Lung (tissue), 11 donors: ENCODE measurements at regions not wholly inside any gene's neighbourhood (a gene's known extent, or its start where the extent isn't known, plus 50 kb on each side); places are given as distances from the start of the nearest gene placed in this dataset.

Experiments used
- ATAC-seq: fragments of 200-7000 bp; cut with Tn5 transposase; one replicate; pipeline ENCODE4 v1.9.1; 2020; ENCODE audit warnings: moderate number of reproducible peaks; ENCODE audit not compliant: insufficient read depth, low FRiP score
- DNase-seq, 3 donors: peaks; one replicate each; pipeline ENCODE4 v3.0.0-alpha.2; 2013 to 2017
- H3K27ac ChIP-seq, 2 donors: one replicate each; pipeline ENCODE4 v1.5.1; 2013; ENCODE audit warnings: mild to moderate bottlenecking in 2 of 2, moderate library complexity in 2 of 2, control low read depth in 1 of 2, inconsistent platforms in 1 of 2, low read depth in 1 of 2, low read length in 1 of 2
- H3K27me3 ChIP-seq, 3 donors: one replicate each; pipeline ENCODE4 v1.5.1; 2013; ENCODE audit warnings: low read length in 2 of 3; ENCODE audit not compliant: control insufficient read depth in 3 of 3, insufficient read depth in 3 of 3
- H3K36me3 ChIP-seq, 4 donors: one replicate each; pipeline ENCODE4 v1.5.1; 2013; ENCODE audit warnings: low read length in 4 of 4, mild to moderate bottlenecking in 1 of 4, moderate library complexity in 1 of 4; ENCODE audit not compliant: control insufficient read depth in 4 of 4, insufficient read depth in 4 of 4
- H3K4me1 ChIP-seq, 5 donors: one replicate each; pipeline ENCODE4 v1.5.1; 2013; ENCODE audit warnings: low read length in 5 of 5, mild to moderate bottlenecking in 2 of 5, moderate library complexity in 1 of 5; ENCODE audit not compliant: control insufficient read depth in 5 of 5, insufficient read depth in 5 of 5
- H3K4me3 ChIP-seq: one replicate; pipeline ENCODE4 v1.5.1; 2013; ENCODE audit warnings: mild to moderate bottlenecking, control low read depth, moderate library complexity
- H3K9ac ChIP-seq, 2 donors: one replicate each; pipeline ENCODE4 v1.5.1; 2013; ENCODE audit warnings: low read length in 2 of 2, control low read depth in 1 of 2; ENCODE audit not compliant: insufficient read depth in 1 of 2
- H3K9me3 ChIP-seq, 4 donors: one replicate each; pipeline ENCODE4 v1.5.1; 2013; ENCODE audit warnings: low read length in 3 of 4, mild to moderate bottlenecking in 1 of 4, moderate library complexity in 1 of 4; ENCODE audit not compliant: control insufficient read depth in 4 of 4, insufficient read depth in 3 of 4
- CTCF ChIP-seq: IDR thresholded peaks from 2 replicates; pipeline ENCODE4 v1.5.1; 2012; ENCODE audit warnings: mild to moderate bottlenecking; ENCODE audit errors: control extremely low read depth, extremely low read depth
- WGBS, 2 donors: extraction: QIAGEN DNeasy Blood & Tissue Kit; methylation state at CpG; one replicate each; pipeline ENCODE4 v1.1.7; 2013; 5-methylcytosine and 5-hydroxymethylcytosine counted together
- donor health status: control.
- donor health status: control.
- donor health status: Bipolar disorder and iron deficiency.
- donor health status: healthy.
- donor health status: DM: yes; HTN: yes; CAD: no.

GRCh38 chr5:38615981-38616451 lies 59.6 kb upstream of the LIFR start:
- no peaks in the 10 kb centered on the region for H3K36me3 ChIP-seq
- no peaks in the 10 kb centered on the region for H3K27me3 ChIP-seq
- H3K9me3 ChIP-seq = peaks cover 0 to 6% (median under 1%) of the 10 kb centered on the region in 4 donors
- TF ChIP-seq CTCF = no peak
- peaks cover 0 to 38% (median 3%) of the 10 kb centered on the region in 5 donors for H3K4me1 ChIP-seq
- WGBS, 2 donors = 66 to 76% methylated on average over 3 of the region's 3 CpGs
- DNase-seq (peak; percentile 51 to 83 (median 76)), ATAC-seq (no peak)
- H3K9ac ChIP-seq = no peak overlapping the region
- no peak overlapping the region for H3K27ac ChIP-seq
- H3K4me3 ChIP-seq = no peak overlapping the region

GRCh38 chr5:38618154-38618553 lies 61.7 kb upstream of the LIFR start:
- peaks cover 0 to 6% (median under 1%) of the 10 kb centered on the region in 4 donors for H3K9me3 ChIP-seq
- DNase-seq = no peak
- H3K27me3 ChIP-seq = no peaks in the 10 kb centered on the region
- no peak overlapping the region for H3K27ac ChIP-seq
- H3K9ac ChIP-seq = no peak overlapping the region
- H3K4me1 ChIP-seq = peaks cover 0 to 47% (median 3%) of the 10 kb centered on the region in 5 donors
- no peaks in the 10 kb centered on the region for H3K36me3 ChIP-seq
- no peak for ATAC-seq
- no peak overlapping the region for H3K4me3 ChIP-seq
- WGBS, 2 donors = 95 to 97% methylated on average over 1 of the region's 1 CpG
- no peak for TF ChIP-seq CTCF

GRCh38 chr5:38621331-38621730 lies 64.9 kb upstream of the LIFR start:
- peaks cover 0 to 6% (median under 1%) of the 10 kb centered on the region in 4 donors for H3K9me3 ChIP-seq
- H3K27me3 ChIP-seq = no peaks in the 10 kb centered on the region
- TF ChIP-seq CTCF = no peak
- DNase-seq (no peak), ATAC-seq (no peak)
- no peak overlapping the region for H3K9ac ChIP-seq
- no peak overlapping the region for H3K27ac ChIP-seq
- peaks cover 0 to 23% (median 0%) of the 10 kb centered on the region in 5 donors for H3K4me1 ChIP-seq
- no peaks in the 10 kb centered on the region for H3K36me3 ChIP-seq
- H3K4me3 ChIP-seq = no peak overlapping the region

GRCh38 chr5:38621840-38622437 lies 65.5 kb upstream of the LIFR start:
- Histone ChIP-seq H3K9me3 (peaks cover 0 to 6% (median under 1%) of the 10 kb centered on the region in 4 donors), H3K27ac (no peak overlapping the region), H3K27me3 (no peaks in the 10 kb centered on the region), H3K36me3 (no peaks in the 10 kb centered on the region), H3K4me1 (peaks cover 0 to 21% (median 0%) of the 10 kb centered on the region in 5 donors), H3K9ac (no peak overlapping the region), H3K4me3 (no peak overlapping the region)
- TF ChIP-seq CTCF = no peak
- peak; percentile 44 to 76 (median 70) for DNase-seq
- no peak for ATAC-seq
- 78 to 85% methylated on average over 3 of the region's 3 CpGs for WGBS, 2 donors
